HepG2 (cell line): ENCODE measurements at regions not wholly inside any gene's neighbourhood (a gene's known extent, or its start where the extent isn't known, plus 50 kb on each side); places are given as distances from the start of the nearest gene placed in this dataset.

Experiments
- CTCF ChIP-seq: sonication (generic); formaldehyde crosslinking; IDR thresholded peaks from 2 replicates; pipeline ENCODE4 v1.5.0; 2020; ENCODE audit warnings: mild to moderate bottlenecking, missing genetic modification reagents, moderate library complexity
- DNMT3B ChIP-seq: conservative IDR thresholded peaks from 2 replicates; pipeline ENCODE4 v1.6.1; 2016; ENCODE audit warnings: missing biosample characterization, control low read depth
- EZH2 ChIP-seq: conservative IDR thresholded peaks from 2 replicates; pipeline ENCODE4 v1.6.1; 2012; ENCODE audit warnings: mild to moderate bottlenecking, low read depth, low read length, moderate library complexity
- MAZ ChIP-seq, 2 experiments: sonication (generic) in 1 of 2; formaldehyde crosslinking in 1 of 2; IDR thresholded peaks; 2 replicates each; pipeline versions ENCODE4 v1.5.0 to v1.6.1; 2012 to 2020; ENCODE audit warnings: low read depth in 2 of 2, mild to moderate bottlenecking in 2 of 2, borderline replicate concordance in 1 of 2, improper control_type of control experiment in 1 of 2, low read length in 1 of 2, missing genetic modification reagents in 1 of 2, moderate library complexity in 1 of 2
- POLR2A ChIP-seq, 2 experiments: IDR thresholded peaks; 2 replicates each; pipeline ENCODE4 v1.6.1; 2011; ENCODE audit warnings: low read depth in 2 of 2, low read length in 2 of 2, mild to moderate bottlenecking in 1 of 2, moderate library complexity in 1 of 2; ENCODE audit not compliant: insufficient read depth in 1 of 2
- POLR2AphosphoS5 ChIP-seq: IDR thresholded peaks from 2 replicates; pipeline ENCODE4 v1.6.1; 2012; ENCODE audit warnings: low read depth, low read length
- RFX5 ChIP-seq: IDR thresholded peaks from 2 replicates; pipeline ENCODE4 v1.6.1; 2011; ENCODE audit warnings: low read depth, low read length, improper control_type of control experiment
- RNF2 ChIP-seq: fragments of 450-650 bp; conservative IDR thresholded peaks from 2 replicates; pipeline ENCODE4 v1.6.1; 2016; ENCODE audit warnings: low read depth
- SMC3 ChIP-seq: IDR thresholded peaks from 2 replicates; pipeline ENCODE4 v1.6.1; 2011; ENCODE audit warnings: low read length, improper control_type of control experiment
- STAG1 ChIP-seq: sonication (generic); formaldehyde crosslinking; IDR thresholded peaks from 2 replicates; pipeline ENCODE4 v1.4.0; 2020; ENCODE audit warnings: missing genetic modification reagents
- ZBTB33 ChIP-seq: sonication (generic); formaldehyde crosslinking; IDR thresholded peaks from 2 replicates; pipeline ENCODE4 v1.4.0; 2020; ENCODE audit warnings: missing genetic modification reagents
- ZNF24 ChIP-seq: fragments of 450-650 bp; IDR thresholded peaks from 2 replicates; pipeline ENCODE4 v1.6.1; 2017; ENCODE audit warnings: antibody characterized with exemption, mild to moderate bottlenecking
- ZNF253 ChIP-seq: sonication (generic); formaldehyde crosslinking; IDR thresholded peaks from 2 replicates; pipeline ENCODE4 v1.8.0; 2022; ENCODE audit warnings: mild to moderate bottlenecking, missing genetic modification reagents, borderline replicate concordance
- TF ChIP-seq, protein P1 (sequence below): sonication (generic); formaldehyde crosslinking; IDR thresholded peaks from 2 replicates; pipeline ENCODE4 v1.5.0; 2020; ENCODE audit warnings: missing genetic modification reagents

DNA sequence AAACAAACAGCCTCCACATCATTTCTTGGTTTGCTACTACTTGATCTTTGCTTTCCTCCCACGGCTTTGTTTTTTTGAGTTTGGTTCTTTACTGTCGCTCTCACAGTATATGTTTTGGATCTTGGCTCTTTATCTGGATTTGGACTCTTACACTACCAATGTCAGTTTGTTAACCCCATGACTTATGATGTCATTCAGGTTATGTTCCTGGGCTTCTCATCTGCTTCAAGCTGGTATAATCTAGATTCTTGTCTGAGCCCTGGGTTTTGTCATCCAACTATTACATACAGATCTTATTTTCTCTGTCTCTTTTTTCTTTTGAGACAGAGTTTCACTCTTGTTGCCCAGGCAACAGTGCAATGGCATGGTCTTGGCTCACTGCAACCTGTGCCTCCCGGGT, 482.9 kb upstream of the TEX13C start:
- TF ChIP-seq POLR2AphosphoS5 (no peak), ZNF253 (CRISPR knock-in tag) (no peak), ZBTB33 (CRISPR knock-in tag) (no peak), STAG1 (CRISPR knock-in tag) (no peak), MAZ (IDR thresholded peaks at IDR 0.05; ENCODE audit: borderline replicate concordance, low read depth, low read length) (no peak), MAZ (CRISPR knock-in tag; IDR thresholded peaks at IDR 0.05; ENCODE audit: low read depth) (no peak), RNF2 (no peak), POLR2A (IDR thresholded peaks at IDR 0.05; ENCODE audit: insufficient read depth in 1 of 2, low read depth in 2 of 2, low read length in 2 of 2) (no peak), RFX5 (no peak), CTCF (CRISPR knock-in tag) (no peak), EZH2 (no peak), DNMT3B (CRISPR knock-in tag) (no peak), SMC3 (no peak), ZNF24 (no peak)
- TF ChIP-seq, protein P1, sequence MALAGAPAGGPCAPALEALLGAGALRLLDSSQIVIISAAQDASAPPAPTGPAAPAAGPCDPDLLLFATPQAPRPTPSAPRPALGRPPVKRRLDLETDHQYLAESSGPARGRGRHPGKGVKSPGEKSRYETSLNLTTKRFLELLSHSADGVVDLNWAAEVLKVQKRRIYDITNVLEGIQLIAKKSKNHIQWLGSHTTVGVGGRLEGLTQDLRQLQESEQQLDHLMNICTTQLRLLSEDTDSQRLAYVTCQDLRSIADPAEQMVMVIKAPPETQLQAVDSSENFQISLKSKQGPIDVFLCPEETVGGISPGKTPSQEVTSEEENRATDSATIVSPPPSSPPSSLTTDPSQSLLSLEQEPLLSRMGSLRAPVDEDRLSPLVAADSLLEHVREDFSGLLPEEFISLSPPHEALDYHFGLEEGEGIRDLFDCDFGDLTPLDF (CRISPR knock-in tag), result no peak
